ENCODE measurements at regions not wholly inside any gene's neighbourhood (a gene's known extent, or its start where the extent isn't known, plus 50 kb on each side); places are given as distances from the start of the nearest gene placed in this dataset.

DNA sequence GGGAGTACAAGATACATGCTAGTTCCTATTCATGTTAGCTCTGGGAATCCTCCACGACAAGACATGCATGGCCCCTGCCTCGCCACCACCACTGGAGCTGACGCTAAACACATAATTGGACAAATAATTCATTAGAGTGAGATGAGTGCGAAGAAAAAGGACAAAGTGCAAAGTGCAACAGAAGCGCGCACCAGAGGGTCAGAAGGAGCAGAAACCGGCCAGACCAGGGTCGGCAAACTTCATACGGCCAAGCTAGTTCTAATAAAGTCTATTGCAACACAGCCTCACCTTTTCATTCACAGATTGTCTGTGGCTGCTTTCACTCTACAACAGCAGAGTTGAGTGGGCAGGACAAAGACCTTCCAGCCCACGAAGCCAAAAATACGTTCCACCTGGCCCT, 266.1 kb upstream of the KLHL29 start:
- TF ChIP-seq EZH2 (IDR thresholded peaks at IDR 0.05; ENCODE audit: low read length, missing control alignments) = no peak
- TF ChIP-seq, protein P1, sequence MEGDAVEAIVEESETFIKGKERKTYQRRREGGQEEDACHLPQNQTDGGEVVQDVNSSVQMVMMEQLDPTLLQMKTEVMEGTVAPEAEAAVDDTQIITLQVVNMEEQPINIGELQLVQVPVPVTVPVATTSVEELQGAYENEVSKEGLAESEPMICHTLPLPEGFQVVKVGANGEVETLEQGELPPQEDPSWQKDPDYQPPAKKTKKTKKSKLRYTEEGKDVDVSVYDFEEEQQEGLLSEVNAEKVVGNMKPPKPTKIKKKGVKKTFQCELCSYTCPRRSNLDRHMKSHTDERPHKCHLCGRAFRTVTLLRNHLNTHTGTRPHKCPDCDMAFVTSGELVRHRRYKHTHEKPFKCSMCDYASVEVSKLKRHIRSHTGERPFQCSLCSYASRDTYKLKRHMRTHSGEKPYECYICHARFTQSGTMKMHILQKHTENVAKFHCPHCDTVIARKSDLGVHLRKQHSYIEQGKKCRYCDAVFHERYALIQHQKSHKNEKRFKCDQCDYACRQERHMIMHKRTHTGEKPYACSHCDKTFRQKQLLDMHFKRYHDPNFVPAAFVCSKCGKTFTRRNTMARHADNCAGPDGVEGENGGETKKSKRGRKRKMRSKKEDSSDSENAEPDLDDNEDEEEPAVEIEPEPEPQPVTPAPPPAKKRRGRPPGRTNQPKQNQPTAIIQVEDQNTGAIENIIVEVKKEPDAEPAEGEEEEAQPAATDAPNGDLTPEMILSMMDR (conservative IDR thresholded peaks at IDR 0.05 in 1 of 2, IDR thresholded peaks at IDR 0.05 in 1 of 2; ENCODE audit: low read depth in 1 of 2, low read length in 2 of 2) = no peak
- H3K9ac ChIP-seq (ENCODE audit: insufficient read depth, low read length) = no peak overlapping the region
- no peak overlapping the region for H2AFZ ChIP-seq (ENCODE audit: low read length)
- DNase-seq (ENCODE audit: low read depth in 2 of 2) = no peak
- H3K27me3 ChIP-seq (ENCODE audit: control insufficient read depth, insufficient read depth, low read length) = no peaks in the 10 kb centered on the region
- H3K4me1 ChIP-seq (ENCODE audit: control insufficient read depth, extremely low read depth, insufficient read depth, low read length) = no peaks in the 10 kb centered on the region
- no peaks in the 10 kb centered on the region for H3K36me3 ChIP-seq (ENCODE audit: control insufficient read depth, insufficient read depth, low read length)
- no peaks in the 10 kb centered on the region for H4K20me1 ChIP-seq (ENCODE audit: control insufficient read depth, extremely low read depth, insufficient read depth, low read length)
- no peak overlapping the region for H3K4me2 ChIP-seq (ENCODE audit: extremely low read depth, insufficient read depth, low read length)
- H3K79me2 ChIP-seq (ENCODE audit: control insufficient read depth, insufficient read depth, low read length) = no peaks in the 10 kb centered on the region
- no peak overlapping the region for H3K27ac ChIP-seq (ENCODE audit: insufficient read depth, low read length)
- H3K9me3 ChIP-seq (ENCODE audit: control insufficient read depth, insufficient read depth, low read depth, low read length) = no peaks in the 10 kb centered on the region
- no peak overlapping the region for H3K4me3 ChIP-seq (replicated peaks in 1 of 4; ENCODE audit: control extremely low read depth in 1 of 4, insufficient read depth in 1 of 4, low read depth in 3 of 4, low read length in 4 of 4)

DNA sequence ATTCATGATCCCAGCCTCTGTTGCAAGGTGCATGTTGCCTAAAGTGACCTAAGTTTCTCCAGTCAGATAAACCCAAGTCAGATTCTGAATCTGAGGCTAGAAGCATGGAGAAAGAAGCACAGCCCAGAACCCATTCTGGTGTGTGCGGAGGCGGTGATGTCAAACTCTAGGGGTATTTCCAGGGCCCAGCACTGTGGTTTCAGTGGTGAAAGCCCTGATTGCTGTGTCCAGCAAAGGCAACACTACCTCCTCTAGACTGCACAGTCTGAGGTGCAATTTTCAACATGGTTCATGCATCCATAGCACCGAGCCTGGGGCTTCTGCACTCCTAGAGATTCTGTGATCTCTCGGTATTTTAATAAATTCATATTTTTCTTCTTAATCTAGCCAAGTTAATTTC, 264.8 kb upstream of the KLHL29 start:
- no peak for DNase-seq (ENCODE audit: low read depth in 2 of 2)
- Histone ChIP-seq H3K79me2 (ENCODE audit: control insufficient read depth, insufficient read depth, low read length) (no peaks in the 10 kb centered on the region), H3K9me3 (ENCODE audit: control insufficient read depth, insufficient read depth, low read depth, low read length) (no peaks in the 10 kb centered on the region), H3K4me1 (ENCODE audit: control insufficient read depth, extremely low read depth, insufficient read depth, low read length) (no peaks in the 10 kb centered on the region), H2AFZ (ENCODE audit: low read length) (no peak overlapping the region), H3K4me3 (replicated peaks in 1 of 4; ENCODE audit: control extremely low read depth in 1 of 4, insufficient read depth in 1 of 4, low read depth in 3 of 4, low read length in 4 of 4) (no peak overlapping the region), H3K36me3 (ENCODE audit: control insufficient read depth, insufficient read depth, low read length) (no peaks in the 10 kb centered on the region), H3K27ac (ENCODE audit: insufficient read depth, low read length) (no peak overlapping the region), H3K9ac (ENCODE audit: insufficient read depth, low read length) (no peak overlapping the region), H4K20me1 (ENCODE audit: control insufficient read depth, extremely low read depth, insufficient read depth, low read length) (no peaks in the 10 kb centered on the region), H3K4me2 (ENCODE audit: extremely low read depth, insufficient read depth, low read length) (no peak overlapping the region), H3K27me3 (ENCODE audit: control insufficient read depth, insufficient read depth, low read length) (no peaks in the 10 kb centered on the region)
- TF ChIP-seq EZH2 (IDR thresholded peaks at IDR 0.05; ENCODE audit: low read length, missing control alignments) = no peak

DNA sequence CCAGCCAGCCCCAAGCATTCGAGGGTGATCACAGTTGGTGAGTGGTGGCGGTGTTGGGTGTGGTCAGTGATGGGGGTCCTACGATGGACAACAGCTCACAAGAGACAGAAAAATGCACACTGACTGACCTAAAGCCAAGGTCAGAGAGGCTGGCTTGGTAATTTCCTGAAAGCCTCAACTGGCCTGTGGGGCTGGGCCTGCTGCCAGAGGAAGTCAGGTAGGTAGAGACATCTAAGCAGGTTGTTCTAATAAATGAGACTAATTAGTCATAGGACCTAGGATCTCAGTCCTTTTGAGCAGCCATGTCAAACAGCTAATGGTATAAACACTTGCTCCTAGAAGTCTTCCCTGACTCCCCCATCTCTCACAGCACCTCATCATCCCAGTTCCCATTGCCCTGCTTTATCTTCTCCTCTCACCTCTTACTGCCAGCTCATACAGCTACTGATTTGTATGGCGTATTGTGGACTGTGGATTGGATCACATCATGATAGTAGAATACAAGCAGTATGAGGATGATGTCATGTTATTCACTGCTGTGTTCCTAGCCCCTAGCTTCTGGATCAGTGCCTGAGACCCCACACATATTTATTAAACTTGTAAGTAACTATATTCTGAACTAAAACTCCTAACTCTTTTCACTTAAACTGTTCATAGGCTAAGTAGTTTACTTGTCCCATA, 262.9 kb upstream of the KLHL29 start:
- Histone ChIP-seq H3K36me3 (ENCODE audit: control insufficient read depth, insufficient read depth, low read length) (no peaks in the 10 kb centered on the region), H3K9me3 (ENCODE audit: control insufficient read depth, insufficient read depth, low read depth, low read length) (no peaks in the 10 kb centered on the region), H3K9ac (ENCODE audit: insufficient read depth, low read length) (no peak overlapping the region), H4K20me1 (ENCODE audit: control insufficient read depth, extremely low read depth, insufficient read depth, low read length) (no peaks in the 10 kb centered on the region), H3K79me2 (ENCODE audit: control insufficient read depth, insufficient read depth, low read length) (no peaks in the 10 kb centered on the region), H3K4me3 (replicated peaks in 1 of 4; ENCODE audit: control extremely low read depth in 1 of 4, insufficient read depth in 1 of 4, low read depth in 3 of 4, low read length in 4 of 4) (no peak overlapping the region), H2AFZ (ENCODE audit: low read length) (no peak overlapping the region), H3K4me2 (ENCODE audit: extremely low read depth, insufficient read depth, low read length) (no peak overlapping the region), H3K27me3 (ENCODE audit: control insufficient read depth, insufficient read depth, low read length) (no peaks in the 10 kb centered on the region), H3K27ac (ENCODE audit: insufficient read depth, low read length) (no peak overlapping the region), H3K4me1 (ENCODE audit: control insufficient read depth, extremely low read depth, insufficient read depth, low read length) (no peaks in the 10 kb centered on the region)
- DNase-seq (ENCODE audit: low read depth in 2 of 2) = no peak
- TF ChIP-seq EZH2 (IDR thresholded peaks at IDR 0.05; ENCODE audit: low read length, missing control alignments) = no peak
- TF ChIP-seq, protein P1 (conservative IDR thresholded peaks at IDR 0.05 in 1 of 2, IDR thresholded peaks at IDR 0.05 in 1 of 2; ENCODE audit: low read depth in 1 of 2, low read length in 2 of 2) = no peak
